ENCODE measurements at regions not wholly inside any gene's neighbourhood (a gene's known extent, or its start where the extent isn't known, plus 50 kb on each side); places are given as distances from the start of the nearest gene placed in this dataset.

- H4K91ac ChIP-seq (replicated peaks; ENCODE audit: insufficient read length, low read length), result no peak overlapping the region
- H4K5ac ChIP-seq (ENCODE audit: insufficient read length, low read depth, low read length), result no peak overlapping the region
- no peak overlapping the region for H3K14ac ChIP-seq (ENCODE audit: insufficient read length)
- no peak overlapping the region for H2AFZ ChIP-seq (ENCODE audit: low read length)
- H3K4me2 ChIP-seq (ENCODE audit: insufficient read depth in 1 of 2, low read depth in 2 of 2, low read length in 2 of 2), result no peak overlapping the region
- DNase-seq (ENCODE audit: low read depth in 1 of 2, low spot score in 2 of 2), result no peak
- no peak overlapping the region for H2BK20ac ChIP-seq (ENCODE audit: low read length)
- 86% methylated on average over 1 of the region's 1 CpG; no CpG with 5 or more reads in 1 of the 2 experiments for WGBS, 2 experiments (ENCODE audit: extremely low coverage in 1 of 2, insufficient coverage in 1 of 2, insufficient read length in 1 of 2, insufficient replicate concordance in 2 of 2, low coverage in 1 of 2, low lambda C conversion rate in 2 of 2, missing lambda C conversion rate in 1 of 2)
- no peaks in the 10 kb centered on the region for H3K79me2 ChIP-seq (ENCODE audit: control insufficient read depth in 1 of 2, insufficient read depth in 2 of 2, low read length in 2 of 2)
- H3K79me1 ChIP-seq (ENCODE audit: low read depth, low read length), result no peaks in the 10 kb centered on the region
- H4K20me1 ChIP-seq (replicated peaks in 1 of 2; ENCODE audit: control insufficient read depth in 1 of 2, insufficient read depth in 2 of 2, low read length in 2 of 2), result no peaks in the 10 kb centered on the region
- no peak overlapping the region for H3K4ac ChIP-seq (replicated peaks; ENCODE audit: insufficient read length, low read depth, low read length)
- no peak overlapping the region for H3K27ac ChIP-seq (ENCODE audit: low read depth, low read length)
- H2AK5ac ChIP-seq (ENCODE audit: low read depth, low read length), result no peak overlapping the region
- FAIRE-seq, result no peak
- no peak overlapping the region for H3K23ac ChIP-seq (ENCODE audit: insufficient read length)
- peaks cover 0 to under 1% (median 0%) of the 10 kb centered on the region in 4 experiments; a peak in 1 of 7 replicates for H3K27me3 ChIP-seq (replicated peaks in 1 of 4; ENCODE audit: control insufficient read depth in 3 of 4, extremely low read depth in 1 of 4, insufficient read depth in 3 of 4, low read length in 3 of 4)
- ChIA-PET CTCF (ENCODE audit: partially characterized antibody) (no interaction called here), POLR2A (ENCODE audit: partially characterized antibody) (no interaction called here)
- no peaks in the 10 kb centered on the region; a peak in 1 of 7 replicates for H3K4me1 ChIP-seq (replicated peaks in 1 of 4; ENCODE audit: control insufficient read depth in 3 of 4, insufficient read depth in 4 of 4, low read length in 3 of 4)
- no peak overlapping the region for H3K18ac ChIP-seq (ENCODE audit: extremely low read depth, low read length)
- H3K56ac ChIP-seq (replicated peaks; ENCODE audit: insufficient read length, low read depth, low read length), result no peak overlapping the region
- no peak overlapping the region for H3K4me3 ChIP-seq (ENCODE audit: extremely low read depth in 1 of 4, insufficient read depth in 2 of 4, low read depth in 3 of 4, low read length in 4 of 4)
- no peaks in the 10 kb centered on the region; the same call in 1 of the 2 replicates for H3K23me2 ChIP-seq (ENCODE audit: low read depth, low read length)
- H2BK12ac ChIP-seq (ENCODE audit: low read depth, low read length), result no peak overlapping the region
- H2BK15ac ChIP-seq (ENCODE audit: low read length), result no peak overlapping the region
- H3K36me3 ChIP-seq (ENCODE audit: control insufficient read depth in 2 of 4, insufficient read depth in 4 of 4, low read length in 3 of 4), result no peaks in the 10 kb centered on the region
- H2BK120ac ChIP-seq (replicated peaks; ENCODE audit: low read depth, low read length), result no peak overlapping the region
- H3K9ac ChIP-seq (replicated peaks in 1 of 4; ENCODE audit: extremely low read depth in 1 of 4, low read depth in 3 of 4, low read length in 3 of 4), result no peak overlapping the region
- H2BK5ac ChIP-seq (ENCODE audit: low read depth, low read length), result no peak overlapping the region
- no peaks in the 10 kb centered on the region for H3K9me3 ChIP-seq (ENCODE audit: insufficient read depth in 2 of 2, low read depth in 1 of 2, low read length in 1 of 2)
- no peak overlapping the region for H4K8ac ChIP-seq (ENCODE audit: extremely low read depth, insufficient read depth, low read length)
- TF ChIP-seq CTBP2 (IDR thresholded peaks at IDR 0.05; ENCODE audit: borderline replicate concordance, insufficient read depth, insufficient read length, low read length), result no peak
These were observed 445.5 kb upstream of the IGFBP3 start for GRCh38 chr7:46366526-46366925.

Measured in H1 (cell line).